NT2/D1 (cell line): ENCODE measurements at regions not wholly inside any gene's neighbourhood (a gene's known extent, or its start where the extent isn't known, plus 50 kb on each side); places are given as distances from the start of the nearest gene placed in this dataset.

Experiments
- DNase-seq: peaks from one replicate; pipeline ENCODE4 v3.0.0-alpha.2; 2011; ENCODE audit warnings: low read depth, low spot score
- H3K27me3 ChIP-seq: 2 replicates; pipeline ENCODE4 v1.6.0; 2011; ENCODE audit warnings: mild to moderate bottlenecking; ENCODE audit not compliant: insufficient read length, insufficient read depth
- H3K36me3 ChIP-seq: 2 replicates; pipeline ENCODE4 v1.6.1; 2011; ENCODE audit warnings: mild to moderate bottlenecking, low read length, mixed read lengths; ENCODE audit not compliant: insufficient read depth, insufficient read length
- H3K4me1 ChIP-seq: 2 replicates; pipeline ENCODE4 v1.5.1; 2011; ENCODE audit not compliant: insufficient read depth, insufficient read length
- H3K4me3 ChIP-seq: 2 replicates; pipeline ENCODE4 v1.5.1; 2011; ENCODE audit warnings: low read depth; ENCODE audit not compliant: insufficient read length
- H3K9ac ChIP-seq: 2 replicates; pipeline ENCODE4 v1.6.0; 2011; ENCODE audit warnings: low read depth; ENCODE audit not compliant: insufficient read length
- H3K9me3 ChIP-seq: 2 replicates; pipeline ENCODE4 v1.5.1; 2011; ENCODE audit warnings: mild to moderate bottlenecking, low read length; ENCODE audit not compliant: insufficient read depth
- SUZ12 ChIP-seq: IDR thresholded peaks from 2 replicates; pipeline ENCODE4 v1.6.1; 2011; ENCODE audit not compliant: insufficient read length, insufficient read depth; ENCODE audit errors: extremely low read depth
- YY1 ChIP-seq: IDR thresholded peaks from 2 replicates; pipeline ENCODE4 v1.6.1; 2011; ENCODE audit not compliant: insufficient read length, insufficient read depth
- ZNF274 ChIP-seq: IDR thresholded peaks from 2 replicates; pipeline ENCODE4 v1.6.1; 2011; ENCODE audit warnings: mild to moderate bottlenecking, low read depth, low read length

GRCh38 chr22:27299181-27300085, 502.1 kb downstream of the MN1 start:
- no peaks in the 10 kb centered on the region for H3K4me1 ChIP-seq
- DNase-seq: no peak
- no peak overlapping the region for H3K4me3 ChIP-seq
- H3K36me3 ChIP-seq: no peaks in the 10 kb centered on the region
- no peak overlapping the region for H3K9ac ChIP-seq
- peaks cover 3% of the 10 kb centered on the region for H3K27me3 ChIP-seq
- no peak for TF ChIP-seq ZNF274
- no peak for TF ChIP-seq YY1
- TF ChIP-seq SUZ12: no peak
- H3K9me3 ChIP-seq: no peaks in the 10 kb centered on the region

- H3K9me3 ChIP-seq: no peaks in the 10 kb centered on the region
- H3K36me3 ChIP-seq: no peaks in the 10 kb centered on the region
- no peak for DNase-seq
- no peak overlapping the region for H3K4me3 ChIP-seq
- H3K9ac ChIP-seq: no peak overlapping the region
- TF ChIP-seq SUZ12 (no peak), YY1 (no peak), ZNF274 (no peak)
- peaks cover 3% of the 10 kb centered on the region for H3K27me3 ChIP-seq
- H3K4me1 ChIP-seq: no peaks in the 10 kb centered on the region
Measured at GRCh38 chr22:27300536-27301285, 500.8 kb downstream of the MN1 start.

- DNase-seq: no peak
- Histone ChIP-seq H3K9ac (no peak overlapping the region), H3K4me1 (no peaks in the 10 kb centered on the region), H3K9me3 (0 out of 2 replicates have a peak, but pooled peaks cover under 1% of the 10 kb centered on the region), H3K4me3 (no peak overlapping the region), H3K36me3 (no peaks in the 10 kb centered on the region), H3K27me3 (peaks cover 3% of the 10 kb centered on the region)
- TF ChIP-seq SUZ12 (no peak), ZNF274 (no peak), YY1 (no peak)
Measured at GRCh38 chr22:27302501-27302900, 499.1 kb downstream of the MN1 start.

- DNase-seq: no peak
- Histone ChIP-seq H3K27me3 (peaks cover 3% of the 10 kb centered on the region), H3K9me3 (0 out of 2 replicates have a peak, but pooled peaks cover 12% of the 10 kb centered on the region), H3K9ac (no peak overlapping the region), H3K4me1 (no peaks in the 10 kb centered on the region), H3K36me3 (no peaks in the 10 kb centered on the region), H3K4me3 (no peak overlapping the region)
- TF ChIP-seq ZNF274 (no peak), YY1 (no peak), SUZ12 (no peak)
Measured at GRCh38 chr22:27303718-27304117, 497.8 kb downstream of the MN1 start.

- TF ChIP-seq YY1 (no peak), ZNF274 (no peak), SUZ12 (no peak)
- Histone ChIP-seq H3K4me3 (no peak overlapping the region), H3K36me3 (no peaks in the 10 kb centered on the region), H3K9ac (no peak overlapping the region), H3K27me3 (peaks cover 3% of the 10 kb centered on the region), H3K9me3 (0 out of 2 replicates have a peak, but pooled peaks cover 12% of the 10 kb centered on the region), H3K4me1 (peaks cover 3% of the 10 kb centered on the region)
- no peak for DNase-seq
Measured at GRCh38 chr22:27306771-27307170, 494.8 kb downstream of the MN1 start.

- Histone ChIP-seq H3K9me3 (0 out of 2 replicates have a peak, but pooled peaks cover 12% of the 10 kb centered on the region), H3K36me3 (no peaks in the 10 kb centered on the region), H3K27me3 (peaks cover 3% of the 10 kb centered on the region), H3K4me3 (no peak overlapping the region), H3K9ac (no peak overlapping the region), H3K4me1 (peaks cover 8% of the 10 kb centered on the region)
- no peak for TF ChIP-seq ZNF274
- TF ChIP-seq YY1: no peak
- no peak for TF ChIP-seq SUZ12
- no peak for DNase-seq
Measured at GRCh38 chr22:27307545-27308247, 493.9 kb downstream of the MN1 start.
